HuH-7.5 (cell line): ENCODE measurements at regions not wholly inside any gene's neighbourhood (a gene's known extent, or its start where the extent isn't known, plus 50 kb on each side); places are given as distances from the start of the nearest gene placed in this dataset.
"Not testable (repeated sequence)": the region's sequence is repeated elsewhere in the genome, so short reads cannot be mapped to it uniquely, and the experiment has no call there.

Source experiments
- DNase-seq: peaks from one replicate; pipeline ENCODE4 v3.0.0; 2011; ENCODE audit warnings: low spot score

GRCh38 chr11:92618020-92618419, 351.4 kb upstream of the MTNR1B start:
- DNase-seq: not testable (repeated sequence)

DNA sequence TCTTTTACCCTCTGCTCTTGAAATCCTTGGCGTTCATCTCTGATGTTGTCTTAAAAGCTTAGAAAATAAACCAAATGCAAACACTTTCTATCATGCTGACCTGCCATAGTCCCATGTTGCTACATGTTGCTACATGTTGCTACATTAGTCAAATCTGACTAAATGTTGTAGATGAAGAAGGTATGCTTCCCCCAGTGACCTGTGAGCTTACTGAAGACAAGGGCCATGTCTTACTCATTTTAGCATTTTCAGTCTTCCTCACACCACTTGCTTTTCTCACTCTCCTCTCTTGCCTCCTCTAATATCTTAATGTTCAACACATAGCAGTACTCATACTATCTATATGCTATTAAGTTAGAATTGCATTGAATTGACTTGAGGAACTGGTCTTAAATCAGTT, 346.4 kb upstream of the MTNR1B start:
- DNase-seq: no peak

DNA sequence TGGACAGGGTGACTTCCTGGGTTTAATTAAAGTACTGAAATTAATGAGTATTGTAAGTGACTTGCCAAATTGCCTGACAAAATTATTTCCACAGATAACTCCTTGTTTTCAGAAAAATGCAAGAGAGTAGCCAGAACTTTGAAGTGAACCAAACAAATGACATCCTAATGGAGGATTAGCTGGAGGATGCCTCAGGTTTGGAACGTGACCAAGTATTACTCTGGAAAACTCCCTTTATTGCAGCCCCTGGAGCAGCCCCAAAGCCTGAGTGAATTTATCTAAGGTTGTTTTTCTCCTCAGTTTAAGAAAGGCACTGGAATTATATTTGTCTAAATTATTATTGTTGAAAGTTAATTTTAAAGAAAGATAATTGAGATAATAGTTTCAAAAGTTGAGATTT, 343.6 kb upstream of the MTNR1B start:
- no peak for DNase-seq

GRCh38 chr11:92626624-92627023, 342.8 kb upstream of the MTNR1B start:
- no peak for DNase-seq

DNA sequence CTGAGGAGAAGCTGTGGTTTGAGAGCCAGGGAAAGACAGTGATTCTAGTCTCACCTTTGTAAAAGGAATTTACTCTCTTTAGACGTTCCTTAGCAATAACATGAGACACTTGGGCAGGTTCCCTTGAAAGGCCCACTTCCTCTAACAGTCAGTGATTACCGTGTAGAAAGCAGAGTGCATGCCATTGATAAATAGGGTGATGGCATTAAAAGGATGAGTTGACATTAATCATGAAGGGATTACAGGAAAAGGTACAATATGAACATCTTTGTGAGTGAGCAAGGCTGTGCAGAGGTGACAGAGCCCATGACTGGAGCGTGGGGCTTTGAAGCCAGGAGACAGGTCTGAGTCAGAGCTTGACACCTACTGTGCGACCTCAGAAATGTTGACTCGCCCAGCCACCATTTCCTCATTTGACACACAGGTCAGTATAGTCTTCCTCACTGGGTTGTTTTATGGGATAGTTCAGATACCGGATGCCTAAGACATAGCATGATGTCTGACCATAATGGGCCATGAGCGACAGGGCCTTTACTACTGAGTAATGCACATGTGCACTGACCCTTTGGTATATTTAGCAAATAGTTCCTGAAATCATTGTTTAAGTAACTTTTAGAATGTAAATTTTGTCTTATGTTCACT, 341.7 kb upstream of the MTNR1B start:
- no peak for DNase-seq

GRCh38 chr11:92628401-92629292, 340.8 kb upstream of the MTNR1B start:
- no peak for DNase-seq

DNA sequence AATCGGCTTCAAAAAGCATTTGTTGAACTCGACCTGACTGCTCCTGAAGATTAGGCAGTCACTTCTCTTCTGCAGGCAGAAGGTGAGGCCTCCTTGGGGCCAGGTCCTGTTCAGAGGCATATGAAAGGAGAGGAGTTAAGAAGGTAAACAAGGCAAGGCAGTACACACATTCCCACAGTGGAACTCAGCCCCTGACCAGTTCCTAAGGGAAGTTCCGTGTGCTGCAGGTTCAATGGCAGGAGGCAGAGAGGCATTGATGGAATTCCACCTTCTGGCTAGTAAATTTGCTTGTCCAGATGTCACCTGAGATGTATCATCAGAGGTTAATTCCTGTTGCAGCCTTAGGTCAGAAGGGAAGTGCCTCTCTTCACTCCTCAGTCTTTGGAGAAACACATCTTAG, 337.0 kb upstream of the MTNR1B start:
- no peak for DNase-seq

DNA sequence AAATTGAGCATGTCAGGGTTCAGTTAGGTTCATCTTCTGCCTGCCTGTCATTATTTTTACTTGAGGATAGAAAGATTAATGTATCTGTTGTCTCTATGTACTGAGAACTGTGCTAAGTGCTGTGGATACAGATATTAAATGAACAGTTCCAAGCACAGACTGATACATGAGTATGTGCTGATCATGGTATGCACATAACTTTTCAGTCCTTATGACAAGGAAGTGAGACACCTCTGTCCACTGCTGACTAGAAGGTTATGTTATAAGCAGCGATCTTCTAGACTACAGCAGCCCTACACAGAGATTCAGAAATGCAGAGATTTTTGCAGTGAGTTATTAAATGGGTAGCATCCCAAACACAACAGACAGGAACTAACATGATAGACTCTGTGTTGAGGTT, 335.6 kb upstream of the MTNR1B start:
- DNase-seq: no peak

- no peak for DNase-seq
Observed at GRCh38 chr11:92636543-92637188, 332.8 kb upstream of the MTNR1B start.

GRCh38 chr11:92638678-92639077, 330.8 kb upstream of the MTNR1B start:
- no peak for DNase-seq

DNA sequence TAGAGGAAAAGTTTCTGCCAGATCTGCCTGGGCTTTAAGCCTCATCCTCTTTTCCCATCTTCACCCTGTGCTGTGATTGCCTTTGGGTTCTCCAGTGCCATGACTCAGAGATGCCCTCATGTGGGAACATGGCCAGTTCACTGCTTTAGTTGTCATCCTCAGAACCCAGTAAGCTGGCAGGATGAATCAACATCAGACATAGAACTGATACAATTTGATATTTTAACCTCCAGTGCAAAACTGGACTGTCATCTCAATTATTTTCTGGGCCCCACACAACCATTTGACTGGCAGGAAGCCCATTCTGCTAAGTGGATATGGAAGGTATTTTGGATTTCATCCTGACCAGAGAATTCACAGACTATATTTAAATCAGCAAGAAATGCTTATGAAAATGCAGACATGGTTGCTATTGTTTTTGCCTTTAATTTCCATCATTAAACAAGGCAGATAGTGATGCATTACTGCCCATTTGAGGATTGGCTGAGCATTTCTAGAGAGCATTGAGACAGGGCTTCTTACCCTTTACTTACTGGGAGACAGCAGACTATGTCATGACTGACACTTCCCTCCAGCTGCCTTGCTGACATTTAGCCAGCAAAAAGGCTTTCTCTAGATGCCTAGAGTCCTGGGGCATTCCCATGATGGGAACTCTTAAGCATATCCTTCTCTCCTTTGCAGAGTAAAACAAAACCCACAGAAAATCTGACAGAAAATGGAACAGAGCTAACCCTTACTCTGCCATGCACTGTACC, 327.1 kb upstream of the MTNR1B start:
- DNase-seq: no peak

DNA sequence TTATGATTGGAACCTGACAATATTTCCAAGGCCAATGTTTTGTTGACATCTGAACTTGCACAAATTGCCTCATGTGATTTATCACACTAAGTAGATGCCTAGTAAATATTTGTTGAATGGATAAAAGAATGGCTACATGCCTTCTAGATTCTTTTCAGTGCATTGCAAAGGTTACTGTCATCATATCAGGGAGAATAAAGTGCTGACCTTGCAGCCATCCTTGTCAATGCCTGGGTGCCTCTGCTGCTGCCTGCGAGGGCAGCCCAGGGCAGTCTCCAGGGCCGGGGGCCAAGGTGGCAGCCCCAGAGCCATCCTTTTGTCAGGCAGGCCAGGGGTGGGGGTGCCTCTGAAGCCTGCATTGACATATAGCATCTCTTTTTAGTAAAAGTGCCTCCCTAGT, 325.6 kb upstream of the MTNR1B start:
- DNase-seq: no peak

- no peak for DNase-seq
Observed at GRCh38 chr11:92644595-92645445, 324.6 kb upstream of the MTNR1B start.

GRCh38 chr11:92651159-92651558, 318.3 kb upstream of the MTNR1B start:
- DNase-seq: no peak

DNA sequence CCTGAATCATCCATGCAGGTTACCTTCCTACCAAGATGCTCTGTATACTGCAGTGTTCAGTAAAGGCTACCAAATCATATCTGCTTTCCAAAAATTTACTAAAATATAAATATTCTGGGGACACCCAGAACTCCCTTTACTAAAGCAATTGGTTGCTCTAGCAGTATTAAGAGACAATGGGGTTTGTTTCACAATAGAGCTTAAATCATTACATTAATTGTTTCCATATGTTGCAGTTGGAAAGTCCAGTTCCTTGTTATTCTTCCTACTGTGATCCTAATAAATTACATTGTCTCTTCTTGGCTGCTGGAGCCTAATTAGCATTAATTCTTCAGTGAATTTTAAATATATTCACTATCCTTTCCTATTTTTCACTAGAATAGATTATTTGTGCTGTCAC, 316.0 kb upstream of the MTNR1B start:
- no peak for DNase-seq

DNA sequence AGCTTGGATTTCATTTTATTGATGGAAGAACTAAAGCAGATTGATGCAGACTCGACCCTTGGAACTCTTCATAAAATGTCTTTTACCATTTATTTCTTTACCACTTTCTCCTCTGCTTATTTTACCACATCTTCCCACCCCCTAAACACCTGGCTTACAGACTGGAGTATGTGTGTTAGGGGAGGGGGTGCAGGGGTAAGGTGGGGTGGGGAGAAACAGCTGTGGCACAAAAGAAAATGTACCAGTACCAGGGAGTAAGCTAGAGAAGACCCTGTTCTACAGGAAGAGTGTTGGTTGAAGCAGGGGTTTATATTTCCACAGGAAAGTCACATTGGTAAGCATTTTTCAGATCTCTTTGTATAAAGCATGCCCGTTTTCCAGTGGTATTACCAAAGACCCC, 312.7 kb upstream of the MTNR1B start:
- DNase-seq: no peak

DNA sequence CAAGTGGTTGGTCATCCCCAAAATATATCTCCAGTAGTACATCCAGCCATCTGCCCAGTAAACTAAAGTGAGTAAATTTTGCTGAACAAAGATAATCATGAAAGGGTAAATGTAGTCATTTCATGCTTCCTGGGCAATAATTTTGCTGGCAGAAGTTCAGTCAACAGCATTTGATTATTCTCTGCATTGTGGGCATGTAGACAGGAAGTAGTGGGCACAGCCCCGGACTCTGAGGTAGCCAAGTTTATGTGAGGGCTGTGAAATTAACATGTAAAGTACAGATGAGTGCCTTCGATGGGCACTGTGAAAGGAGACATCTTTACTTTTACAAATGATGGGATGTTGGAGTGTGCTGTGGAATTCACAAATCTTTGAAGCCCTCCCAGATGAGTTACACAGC, 312.2 kb upstream of the MTNR1B start:
- no peak for DNase-seq

- DNase-seq: no peak
Observed at GRCh38 chr11:92658733-92659132, 310.7 kb upstream of the MTNR1B start.

DNA sequence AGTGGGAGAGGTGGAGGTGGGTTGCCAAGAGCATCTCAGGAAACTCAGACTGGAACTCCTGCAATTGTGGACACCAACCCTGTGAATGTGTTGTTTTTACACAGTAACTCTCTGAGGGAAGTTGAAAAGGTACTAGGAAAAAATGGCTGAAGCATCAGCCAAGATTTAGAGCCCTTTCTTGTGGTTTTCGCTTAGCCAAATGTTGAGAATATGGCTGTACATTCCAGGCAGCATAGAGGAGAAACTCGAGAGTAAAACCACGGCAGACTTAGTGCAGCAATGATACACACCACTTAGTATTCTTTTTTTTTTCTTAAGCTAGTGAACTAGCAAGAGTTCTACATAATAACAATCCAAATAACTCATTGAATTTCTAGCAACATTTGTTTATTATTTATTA, 309.7 kb upstream of the MTNR1B start:
- no peak for DNase-seq

GRCh38 chr11:92662601-92663360, 306.7 kb upstream of the MTNR1B start:
- no peak for DNase-seq

GRCh38 chr11:92663539-92663938, 305.9 kb upstream of the MTNR1B start:
- DNase-seq: no peak
